Activated CD8-positive, alpha-beta T cell treated with anti-CD3 and anti-CD28 coated beads, Interleukin-2, amount 10 ng/mL, durations not matched to agents 7 days and 5 days (primary cell): ENCODE measurements at regions not wholly inside any gene's neighbourhood (a gene's known extent, or its start where the extent isn't known, plus 50 kb on each side); places are given as distances from the start of the nearest gene placed in this dataset.
A peak's percentile ranks its signal among the peaks of the same experiment; 100 is the strongest.
"Not testable (repeated sequence)": the region's sequence is repeated elsewhere in the genome, so short reads cannot be mapped to it uniquely, and the experiment has no call there.

ENCODE experiments used
- ATAC-seq: fragments of 150-1000 bp; cut with Tn5 transposase; one replicate; pipeline ENCODE4 v1.10.0; 2021; ENCODE audit warnings: moderate library complexity
- CTCF ChIA-PET: fragments of 350-600 bp; sonication (Branson Sonifier 250); formaldehyde crosslinking; loops from one replicate; lab custom pipeline; 2021; ENCODE audit warnings: antibody characterized with exemption; lab: Charles Lee
- POLR2A ChIA-PET: fragments of 350-600 bp; sonication (Branson Sonifier 250); formaldehyde crosslinking; loops from one replicate; lab custom pipeline; 2021; ENCODE audit warnings: antibody characterized with exemption; lab: Charles Lee
- DNase-seq: peaks from one replicate; pipeline ENCODE4 v3.0.0-alpha.2; 2020
- H3K27ac Mint-ChIP-seq: one replicate; pipeline ENCODE4 v1.8.0; 2021; ENCODE audit warnings: mild to moderate bottlenecking, mixed read lengths
- H3K27me3 Mint-ChIP-seq: one replicate; pipeline ENCODE4 v1.8.0; 2021; ENCODE audit warnings: low read depth, mixed read lengths
- H3K36me3 Mint-ChIP-seq: one replicate; pipeline ENCODE4 v1.8.0; 2021; ENCODE audit warnings: low read depth, mixed read lengths
- H3K4me1 Mint-ChIP-seq: one replicate; pipeline ENCODE4 v1.8.0; 2021; ENCODE audit warnings: low read depth, mixed read lengths
- H3K4me3 Mint-ChIP-seq: one replicate; pipeline ENCODE4 v1.8.0; 2021; ENCODE audit warnings: mild to moderate bottlenecking, mixed read lengths
- H3K9me3 Mint-ChIP-seq: one replicate; pipeline ENCODE4 v1.8.0; 2022; ENCODE audit warnings: mixed read lengths; ENCODE audit not compliant: insufficient read depth

GRCh38 chr6:27544612-27545260, 71.8 kb upstream of the ZNF184 start:
- POLR2A ChIA-PET, result interaction anchor here (0.9 kb wide), 1 partner anchor 32 kb away, joined by 4 read pairs; no protein-coding TSS in a partner anchor
- CTCF ChIA-PET, result interaction anchor here (0.8 to 1.3 kb wide), 2 partner anchors 14 to 26 kb away, joined by 3 to 8 read pairs; no protein-coding TSS in a partner anchor
- peaks cover 18% of the 10 kb centered on the region for H3K9me3 Mint-ChIP-seq

GRCh38 chr6:27544135-27544534, 71.2 kb upstream of the ZNF184 start:
- H3K36me3 Mint-ChIP-seq, result peaks cover 18% of the 10 kb centered on the region
- POLR2A ChIA-PET, result interaction anchor here (0.9 kb wide), 1 partner anchor 32 kb away, joined by 4 read pairs; no protein-coding TSS in a partner anchor
- not testable (repeated sequence) for H3K27ac Mint-ChIP-seq, H3K4me3 Mint-ChIP-seq, DNase-seq, ATAC-seq
- peaks cover 18% of the 10 kb centered on the region for H3K9me3 Mint-ChIP-seq
- H3K27me3 Mint-ChIP-seq, result peaks cover 81% of the 10 kb centered on the region
- CTCF ChIA-PET, result interaction anchor here (1.3 kb wide), 1 partner anchor 25 kb away, joined by 8 read pairs; no protein-coding TSS in a partner anchor
- H3K4me1 Mint-ChIP-seq, result peaks cover 31% of the 10 kb centered on the region

More at GRCh38 chr6:27544612-27545260, 71.8 kb upstream of the ZNF184 start:
- H3K4me3 Mint-ChIP-seq, result peak overlapping the region; percentile 61
- H3K27ac Mint-ChIP-seq, result no peak overlapping the region
- DNase-seq (no peak), ATAC-seq (no peak)
- peaks cover 18% of the 10 kb centered on the region for H3K36me3 Mint-ChIP-seq
- peaks cover 31% of the 10 kb centered on the region for H3K4me1 Mint-ChIP-seq
- H3K27me3 Mint-ChIP-seq, result peaks cover 83% of the 10 kb centered on the region

GRCh38 chr6:27542485-27542884, 69.6 kb upstream of the ZNF184 start:
- no peak overlapping the region for H3K4me3 Mint-ChIP-seq
- peaks cover 22% of the 10 kb centered on the region for H3K4me1 Mint-ChIP-seq
- ATAC-seq, result no peak
- H3K27ac Mint-ChIP-seq, result no peak overlapping the region
- ChIA-PET CTCF (no interaction called here), POLR2A (no interaction called here)
- DNase-seq, result no peak
- H3K27me3 Mint-ChIP-seq, result peaks cover 77% of the 10 kb centered on the region
- peaks cover 15% of the 10 kb centered on the region for H3K36me3 Mint-ChIP-seq
- peaks cover 13% of the 10 kb centered on the region for H3K9me3 Mint-ChIP-seq

- peaks cover 75% of the 10 kb centered on the region for H3K27me3 Mint-ChIP-seq
- H3K9me3 Mint-ChIP-seq, result peaks cover 9% of the 10 kb centered on the region
- ChIA-PET CTCF (no interaction called here), POLR2A (no interaction called here)
- no peak for ATAC-seq
- H3K36me3 Mint-ChIP-seq, result peaks cover 15% of the 10 kb centered on the region
- no peak overlapping the region for H3K4me3 Mint-ChIP-seq
- no peak for DNase-seq
- H3K27ac Mint-ChIP-seq, result no peak overlapping the region
- H3K4me1 Mint-ChIP-seq, result peaks cover 17% of the 10 kb centered on the region
Measured at GRCh38 chr6:27541933-27542297, 69.0 kb upstream of the ZNF184 start.

GRCh38 chr6:27541212-27541932, 68.5 kb upstream of the ZNF184 start:
- POLR2A ChIA-PET, result no interaction called here
- Mint-ChIP-seq H3K4me3 (no peak overlapping the region), H3K36me3 (peaks cover 15% of the 10 kb centered on the region), H3K4me1 (peaks cover 17% of the 10 kb centered on the region), H3K27me3 (peaks cover 70% of the 10 kb centered on the region), H3K27ac (no peak overlapping the region), H3K9me3 (peaks cover 4% of the 10 kb centered on the region)
- CTCF ChIA-PET, result no interaction called here
- ATAC-seq, result no peak
- no peak for DNase-seq

GRCh38 chr6:27539551-27539950, 66.6 kb upstream of the ZNF184 start:
- CTCF ChIA-PET, result no interaction called here
- DNase-seq, result no peak
- H3K27ac Mint-ChIP-seq, result no peak overlapping the region
- H3K4me3 Mint-ChIP-seq, result no peak overlapping the region
- POLR2A ChIA-PET, result no interaction called here
- peaks cover 56% of the 10 kb centered on the region for H3K27me3 Mint-ChIP-seq
- peaks cover 6% of the 10 kb centered on the region for H3K36me3 Mint-ChIP-seq
- H3K4me1 Mint-ChIP-seq, result peaks cover 4% of the 10 kb centered on the region
- peaks cover 4% of the 10 kb centered on the region for H3K9me3 Mint-ChIP-seq
- no peak for ATAC-seq

- ChIA-PET CTCF (no interaction called here), POLR2A (no interaction called here)
- H3K4me3 Mint-ChIP-seq, result no peak overlapping the region
- DNase-seq, result no peak
- H3K4me1 Mint-ChIP-seq, result no peaks in the 10 kb centered on the region
- H3K9me3 Mint-ChIP-seq, result no peaks in the 10 kb centered on the region
- peaks cover 30% of the 10 kb centered on the region for H3K27me3 Mint-ChIP-seq
- ATAC-seq, result no peak
- no peak overlapping the region for H3K27ac Mint-ChIP-seq
- no peaks in the 10 kb centered on the region for H3K36me3 Mint-ChIP-seq
Measured at GRCh38 chr6:27532820-27533538, 60.1 kb upstream of the ZNF184 start.

GRCh38 chr6:27531772-27532459, 59.0 kb upstream of the ZNF184 start:
- no peak overlapping the region for H3K4me3 Mint-ChIP-seq
- H3K27me3 Mint-ChIP-seq, result peaks cover 24% of the 10 kb centered on the region
- no peak overlapping the region for H3K27ac Mint-ChIP-seq
- no peaks in the 10 kb centered on the region for H3K4me1 Mint-ChIP-seq
- no peaks in the 10 kb centered on the region for H3K9me3 Mint-ChIP-seq
- H3K36me3 Mint-ChIP-seq, result no peaks in the 10 kb centered on the region
- CTCF ChIA-PET, result no interaction called here
- POLR2A ChIA-PET, result no interaction called here
- DNase-seq, result no peak
- ATAC-seq, result no peak

GRCh38 chr6:27529796-27530195, 56.9 kb upstream of the ZNF184 start:
- H3K9me3 Mint-ChIP-seq, H3K27ac Mint-ChIP-seq, H3K4me1 Mint-ChIP-seq, H3K36me3 Mint-ChIP-seq, DNase-seq, ATAC-seq, POLR2A ChIA-PET, CTCF ChIA-PET, H3K4me3 Mint-ChIP-seq: not testable (repeated sequence)
- H3K27me3 Mint-ChIP-seq, result peaks cover 19% of the 10 kb centered on the region

GRCh38 chr6:27528714-27529113, 55.8 kb upstream of the ZNF184 start:
- H3K27me3 Mint-ChIP-seq, result peaks cover 16% of the 10 kb centered on the region
- CTCF ChIA-PET, result no interaction called here
- H3K9me3 Mint-ChIP-seq, result no peaks in the 10 kb centered on the region
- H3K36me3 Mint-ChIP-seq, result no peaks in the 10 kb centered on the region
- no peak overlapping the region for H3K4me3 Mint-ChIP-seq
- no peaks in the 10 kb centered on the region for H3K4me1 Mint-ChIP-seq
- ATAC-seq, result no peak
- POLR2A ChIA-PET, result no interaction called here
- no peak for DNase-seq
- no peak overlapping the region for H3K27ac Mint-ChIP-seq
